ENCODE measurements at regions not wholly inside any gene's neighbourhood (a gene's known extent, or its start where the extent isn't known, plus 50 kb on each side); places are given as distances from the start of the nearest gene placed in this dataset.

DNA sequence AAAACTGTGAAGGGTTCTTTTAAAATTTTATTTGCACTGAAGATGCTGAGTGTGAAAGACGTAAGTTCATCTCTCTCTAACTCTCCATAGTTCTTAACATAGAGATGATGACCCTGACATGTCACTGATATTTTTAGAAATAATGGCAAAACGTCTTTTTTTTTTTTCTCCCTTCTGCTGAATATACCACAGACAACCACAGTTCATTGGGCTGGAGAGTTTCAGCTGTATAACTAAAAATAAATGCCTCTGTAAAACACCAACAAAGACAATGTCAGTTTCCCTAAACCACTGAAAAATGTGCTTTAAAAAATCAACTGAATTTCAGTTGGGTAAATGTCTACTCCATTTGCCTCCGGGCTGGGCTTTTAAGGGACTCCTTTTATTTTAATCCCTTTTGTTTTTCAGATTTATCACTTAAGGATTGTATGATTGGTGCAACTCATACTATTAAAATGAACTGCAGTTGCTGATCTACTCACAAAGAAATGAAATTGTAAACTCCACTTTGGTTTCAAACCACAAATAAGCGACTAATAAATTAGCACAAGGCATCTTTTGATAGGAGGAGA lies 830.9 kb upstream of the WWC1 start (continued):
- TF ChIP-seq, protein P1, sequence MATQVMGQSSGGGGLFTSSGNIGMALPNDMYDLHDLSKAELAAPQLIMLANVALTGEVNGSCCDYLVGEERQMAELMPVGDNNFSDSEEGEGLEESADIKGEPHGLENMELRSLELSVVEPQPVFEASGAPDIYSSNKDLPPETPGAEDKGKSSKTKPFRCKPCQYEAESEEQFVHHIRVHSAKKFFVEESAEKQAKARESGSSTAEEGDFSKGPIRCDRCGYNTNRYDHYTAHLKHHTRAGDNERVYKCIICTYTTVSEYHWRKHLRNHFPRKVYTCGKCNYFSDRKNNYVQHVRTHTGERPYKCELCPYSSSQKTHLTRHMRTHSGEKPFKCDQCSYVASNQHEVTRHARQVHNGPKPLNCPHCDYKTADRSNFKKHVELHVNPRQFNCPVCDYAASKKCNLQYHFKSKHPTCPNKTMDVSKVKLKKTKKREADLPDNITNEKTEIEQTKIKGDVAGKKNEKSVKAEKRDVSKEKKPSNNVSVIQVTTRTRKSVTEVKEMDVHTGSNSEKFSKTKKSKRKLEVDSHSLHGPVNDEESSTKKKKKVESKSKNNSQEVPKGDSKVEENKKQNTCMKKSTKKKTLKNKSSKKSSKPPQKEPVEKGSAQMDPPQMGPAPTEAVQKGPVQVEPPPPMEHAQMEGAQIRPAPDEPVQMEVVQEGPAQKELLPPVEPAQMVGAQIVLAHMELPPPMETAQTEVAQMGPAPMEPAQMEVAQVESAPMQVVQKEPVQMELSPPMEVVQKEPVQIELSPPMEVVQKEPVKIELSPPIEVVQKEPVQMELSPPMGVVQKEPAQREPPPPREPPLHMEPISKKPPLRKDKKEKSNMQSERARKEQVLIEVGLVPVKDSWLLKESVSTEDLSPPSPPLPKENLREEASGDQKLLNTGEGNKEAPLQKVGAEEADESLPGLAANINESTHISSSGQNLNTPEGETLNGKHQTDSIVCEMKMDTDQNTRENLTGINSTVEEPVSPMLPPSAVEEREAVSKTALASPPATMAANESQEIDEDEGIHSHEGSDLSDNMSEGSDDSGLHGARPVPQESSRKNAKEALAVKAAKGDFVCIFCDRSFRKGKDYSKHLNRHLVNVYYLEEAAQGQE (IDR thresholded peaks at IDR 0.05) = no peak
- TF ChIP-seq SP1 (IDR thresholded peaks at IDR 0.05) = no peak
- TF ChIP-seq HNF4A (conservative IDR thresholded peaks at IDR 0.05) = no peak
- TF ChIP-seq, protein P2, sequence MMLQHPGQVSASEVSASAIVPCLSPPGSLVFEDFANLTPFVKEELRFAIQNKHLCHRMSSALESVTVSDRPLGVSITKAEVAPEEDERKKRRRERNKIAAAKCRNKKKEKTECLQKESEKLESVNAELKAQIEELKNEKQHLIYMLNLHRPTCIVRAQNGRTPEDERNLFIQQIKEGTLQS (IDR thresholded peaks at IDR 0.05) = no peak
- TF ChIP-seq NR2F2 (IDR thresholded peaks at IDR 0.05) = no peak

DNA sequence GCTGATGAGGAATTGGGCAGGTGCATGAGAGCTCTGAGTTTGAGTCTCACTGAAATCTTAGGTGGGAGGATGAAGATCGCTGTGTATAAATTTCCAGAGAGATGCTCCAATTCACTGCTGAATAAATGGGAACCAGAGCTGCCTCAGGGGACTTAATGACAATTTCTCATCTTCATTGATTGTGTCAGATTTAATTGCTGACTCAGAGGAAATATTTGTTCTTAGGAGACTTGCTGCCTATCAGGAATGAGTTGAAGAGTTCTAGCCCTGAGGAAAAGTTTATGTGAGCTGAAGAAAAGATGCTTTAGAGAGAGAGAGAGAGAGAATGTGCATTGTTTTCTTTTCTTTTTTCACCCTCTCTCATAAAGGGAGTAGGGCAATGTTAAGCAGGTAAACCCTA lies 827.5 kb upstream of the WWC1 start:
- Histone ChIP-seq H3K9me3 (ENCODE audit: control insufficient read depth in 4 of 4, low read length in 3 of 4) (no peaks in the 10 kb centered on the region), H3K9ac (ENCODE audit: low read depth in 1 of 2, low read length in 2 of 2) (no peak overlapping the region), H3K4me3 (ENCODE audit: low read depth in 1 of 3, low read length in 3 of 3) (no peak overlapping the region), H3K27ac (ENCODE audit: low read depth in 1 of 2, low read length in 2 of 2) (no peak overlapping the region), H3K36me3 (ENCODE audit: control insufficient read depth in 4 of 4, insufficient read depth in 3 of 4, low read depth in 1 of 4, low read length in 3 of 4) (no peaks in the 10 kb centered on the region), H3K27me3 (ENCODE audit: control insufficient read depth in 4 of 4, insufficient read depth in 4 of 4, low read length in 3 of 4) (no peaks in the 10 kb centered on the region), H3K4me1 (ENCODE audit: control insufficient read depth in 4 of 4, insufficient read depth in 4 of 4, low read length in 3 of 4) (no peaks in the 10 kb centered on the region)
- TF ChIP-seq FOXA2 (IDR thresholded peaks at IDR 0.05) = no peak
- TF ChIP-seq YY1 (IDR thresholded peaks at IDR 0.05) = no peak
- no peak for TF ChIP-seq GABPA (IDR thresholded peaks at IDR 0.05 in 1 of 2, conservative IDR thresholded peaks at IDR 0.05 in 1 of 2)
- TF ChIP-seq, protein P3, sequence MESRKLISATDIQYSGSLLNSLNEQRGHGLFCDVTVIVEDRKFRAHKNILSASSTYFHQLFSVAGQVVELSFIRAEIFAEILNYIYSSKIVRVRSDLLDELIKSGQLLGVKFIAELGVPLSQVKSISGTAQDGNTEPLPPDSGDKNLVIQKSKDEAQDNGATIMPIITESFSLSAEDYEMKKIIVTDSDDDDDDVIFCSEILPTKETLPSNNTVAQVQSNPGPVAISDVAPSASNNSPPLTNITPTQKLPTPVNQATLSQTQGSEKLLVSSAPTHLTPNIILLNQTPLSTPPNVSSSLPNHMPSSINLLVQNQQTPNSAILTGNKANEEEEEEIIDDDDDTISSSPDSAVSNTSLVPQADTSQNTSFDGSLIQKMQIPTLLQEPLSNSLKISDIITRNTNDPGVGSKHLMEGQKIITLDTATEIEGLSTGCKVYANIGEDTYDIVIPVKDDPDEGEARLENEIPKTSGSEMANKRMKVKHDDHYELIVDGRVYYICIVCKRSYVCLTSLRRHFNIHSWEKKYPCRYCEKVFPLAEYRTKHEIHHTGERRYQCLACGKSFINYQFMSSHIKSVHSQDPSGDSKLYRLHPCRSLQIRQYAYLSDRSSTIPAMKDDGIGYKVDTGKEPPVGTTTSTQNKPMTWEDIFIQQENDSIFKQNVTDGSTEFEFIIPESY (IDR thresholded peaks at IDR 0.05) = no peak
- no peak for TF ChIP-seq EGR1 (IDR thresholded peaks at IDR 0.05; ENCODE audit: low read depth in 2 of 2)
- TF ChIP-seq JUND (IDR thresholded peaks at IDR 0.05) = no peak
- TF ChIP-seq, protein P4, sequence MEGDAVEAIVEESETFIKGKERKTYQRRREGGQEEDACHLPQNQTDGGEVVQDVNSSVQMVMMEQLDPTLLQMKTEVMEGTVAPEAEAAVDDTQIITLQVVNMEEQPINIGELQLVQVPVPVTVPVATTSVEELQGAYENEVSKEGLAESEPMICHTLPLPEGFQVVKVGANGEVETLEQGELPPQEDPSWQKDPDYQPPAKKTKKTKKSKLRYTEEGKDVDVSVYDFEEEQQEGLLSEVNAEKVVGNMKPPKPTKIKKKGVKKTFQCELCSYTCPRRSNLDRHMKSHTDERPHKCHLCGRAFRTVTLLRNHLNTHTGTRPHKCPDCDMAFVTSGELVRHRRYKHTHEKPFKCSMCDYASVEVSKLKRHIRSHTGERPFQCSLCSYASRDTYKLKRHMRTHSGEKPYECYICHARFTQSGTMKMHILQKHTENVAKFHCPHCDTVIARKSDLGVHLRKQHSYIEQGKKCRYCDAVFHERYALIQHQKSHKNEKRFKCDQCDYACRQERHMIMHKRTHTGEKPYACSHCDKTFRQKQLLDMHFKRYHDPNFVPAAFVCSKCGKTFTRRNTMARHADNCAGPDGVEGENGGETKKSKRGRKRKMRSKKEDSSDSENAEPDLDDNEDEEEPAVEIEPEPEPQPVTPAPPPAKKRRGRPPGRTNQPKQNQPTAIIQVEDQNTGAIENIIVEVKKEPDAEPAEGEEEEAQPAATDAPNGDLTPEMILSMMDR (IDR thresholded peaks at IDR 0.05; ENCODE audit: low read depth, low read length, missing input control) = no peak
- no peak for TF ChIP-seq FOXA1 (IDR thresholded peaks at IDR 0.05)
- TF ChIP-seq, protein P2 (IDR thresholded peaks at IDR 0.05) = no peak
- no peak for TF ChIP-seq HNF4G (IDR thresholded peaks at IDR 0.05)
- TF ChIP-seq RXRA (IDR thresholded peaks at IDR 0.05) = no peak
- TF ChIP-seq SP1 (IDR thresholded peaks at IDR 0.05) = no peak
- TF ChIP-seq HNF4A (conservative IDR thresholded peaks at IDR 0.05) = no peak
- TF ChIP-seq, protein P5, sequence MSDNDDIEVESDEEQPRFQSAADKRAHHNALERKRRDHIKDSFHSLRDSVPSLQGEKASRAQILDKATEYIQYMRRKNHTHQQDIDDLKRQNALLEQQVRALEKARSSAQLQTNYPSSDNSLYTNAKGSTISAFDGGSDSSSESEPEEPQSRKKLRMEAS (IDR thresholded peaks at IDR 0.05) = no peak
- TF ChIP-seq NR2F2 (IDR thresholded peaks at IDR 0.05) = no peak
- no peak for DNase-seq (ENCODE audit: low spot score)
- 100% methylated on average over 1 of the region's 1 CpG for WGBS

All from liver (tissue), 8 donors.